Motor neuron (in vitro differentiated cells): ENCODE measurements at regions not wholly inside any gene's neighbourhood (a gene's known extent, or its start where the extent isn't known, plus 50 kb on each side); places are given as distances from the start of the nearest gene placed in this dataset.

Source experiments
- ATAC-seq, 8 experiments: fragments of 200-7000 bp; cut with Tn5 transposase; replicated peaks in 6 of 8; 2 replicates each; pipeline ENCODE4 v1.8.0; 2021; ENCODE audit warnings: mild to moderate bottlenecking in 8 of 8, moderate library complexity in 8 of 8
- H3K27ac ChIP-seq, 2 donors: fragments of 250-450 bp; sonication (Bioruptor Pico); 2 replicates each; pipeline ENCODE4 v1.9.0; 2021; ENCODE audit warnings: antibody characterized with exemption in 2 of 2, mild to moderate bottlenecking in 2 of 2, moderate library complexity in 1 of 2
- H3K4me1 ChIP-seq, 2 donors: fragments of 250-450 bp; sonication (Bioruptor Pico); replicated peaks in 1 of 2; 2 replicates each; pipeline ENCODE4 v1.6.1; 2021; ENCODE audit warnings: antibody characterized with exemption in 2 of 2, mild to moderate bottlenecking in 2 of 2, moderate library complexity in 1 of 2
- H3K4me3 ChIP-seq, 5 donors: fragments of 250-450 bp; sonication (Bioruptor Pico); 2 replicates each; pipeline ENCODE4 v1.9.0; 2021; ENCODE audit warnings: antibody characterized with exemption in 5 of 5, mild to moderate bottlenecking in 5 of 5, moderate library complexity in 4 of 5
- WGBS, 10 experiments: fragments of 450-650 bp; shearing (Covaris generic); methylation state at CpG; one replicate each; pipeline ENCODE4 v1.0.0; 2022; 5-methylcytosine and 5-hydroxymethylcytosine counted together
- in situ Hi-C, 9 experiments: fragments of 400-800 bp; cut with MboI; loops; one replicate each; pipeline ENCODE4 v1.15.0; 2021; ENCODE audit warnings: low sequenced_read_pairs in 9 of 9, low pct_unique_long_range_greater_than_20kb in 2 of 9; ENCODE audit not compliant: unreplicated experiment in 9 of 9

GRCh38 chr12:67811437-67812361 lies 163.2 kb downstream of the DYRK2 start:
- H3K27ac ChIP-seq = no peak overlapping the region
- H3K4me1 ChIP-seq = no peaks in the 10 kb centered on the region
- peak in 2 of 8 experiments; percentile 88 to 92 for ATAC-seq
- H3K4me3 ChIP-seq = no peak overlapping the region
- 83 to 100% (median 100%) methylated on average over 1 of the region's 1 CpG; no CpG with 5 or more reads in 2 of the 10 experiments for WGBS, 10 experiments
- in situ Hi-C loops = no loop called here

- ATAC-seq = peak in 3 of 8 experiments; percentile 73 to 89 (median 78)
- H3K4me1 ChIP-seq = no peaks in the 10 kb centered on the region
- WGBS, 10 experiments = 0 to 100% (median 75%) methylated on average over 1 to 4 of the region's 4 CpGs
- no peak overlapping the region for H3K27ac ChIP-seq
- in situ Hi-C loops = no loop called here
- no peak overlapping the region for H3K4me3 ChIP-seq
Observed at GRCh38 chr12:67813456-67813904, 164.9 kb downstream of the DYRK2 start.

GRCh38 chr12:67816269-67816668 lies 167.7 kb downstream of the DYRK2 start:
- WGBS, 10 experiments = 85 to 100% (median 96%) methylated on average over 2 of the region's 2 CpGs; no CpG with 5 or more reads in 1 of the 10 experiments
- in situ Hi-C loops = no loop called here
- Histone ChIP-seq H3K4me3 (no peak overlapping the region), H3K4me1 (no peaks in the 10 kb centered on the region), H3K27ac (no peak overlapping the region)
- no peak for ATAC-seq

- in situ Hi-C loops = no loop called here
- H3K27ac ChIP-seq = no peak overlapping the region
- 17 to 100% (median 75%) methylated on average over 1 to 2 of the region's 2 CpGs; no CpG with 5 or more reads in 3 of the 10 experiments for WGBS, 10 experiments
- peak in 2 of 8 experiments; percentile 17 to 23 for ATAC-seq
- H3K4me3 ChIP-seq = no peak overlapping the region
- H3K4me1 ChIP-seq = no peaks in the 10 kb centered on the region
Observed at GRCh38 chr12:67818459-67818903, 169.9 kb downstream of the DYRK2 start.

GRCh38 chr12:67819902-67820301 lies 169.3 kb upstream of the IFNG-AS1 start:
- no peak for ATAC-seq
- 49 to 94% (median 69%) methylated on average over 1 to 2 of the region's 2 CpGs for WGBS, 10 experiments
- in situ Hi-C loops = no loop called here

GRCh38 chr12:67820694-67821093 lies 168.6 kb upstream of the IFNG-AS1 start:
- in situ Hi-C loops = no loop called here
- 62 to 100% (median 89%) methylated on average over 2 to 7 of the region's 7 CpGs; no CpG with 5 or more reads in 4 of the 10 experiments for whole genome bisulfite sequencing, 10 experiments
- no peaks in the 10 kb centered on the region for H3K4me1 ChIP-seq
- H3K4me3 ChIP-seq = no peak overlapping the region
- no peak for ATAC-seq
- H3K27ac ChIP-seq = no peak overlapping the region

More at GRCh38 chr12:67819902-67820301, 169.3 kb upstream of the IFNG-AS1 start:
- Histone ChIP-seq H3K4me3 (no peak overlapping the region), H3K4me1 (no peaks in the 10 kb centered on the region), H3K27ac (no peak overlapping the region)

- in situ Hi-C loops = no loop called here
- 86 to 100% (median 100%) methylated on average over 1 of the region's 1 CpG; no CpG with 5 or more reads in 1 of the 10 experiments for WGBS, 10 experiments
- no peak for ATAC-seq
- H3K4me1 ChIP-seq = peaks cover 3 to 5% of the 10 kb centered on the region in 2 donors
- H3K27ac ChIP-seq = no peak overlapping the region
- no peak overlapping the region for H3K4me3 ChIP-seq
Observed at GRCh38 chr12:67822826-67823225, 166.4 kb upstream of the IFNG-AS1 start.

GRCh38 chr12:67826148-67826547 lies 163.1 kb upstream of the IFNG-AS1 start:
- in situ Hi-C loops = no loop called here
- WGBS, 10 experiments = 70 to 94% (median 90%) methylated on average over 1 to 2 of the region's 2 CpGs; no CpG with 5 or more reads in 3 of the 10 experiments
- Histone ChIP-seq H3K4me3 (no peak overlapping the region), H3K27ac (no peak overlapping the region), H3K4me1 (peaks cover 3 to 14% of the 10 kb centered on the region in 2 donors)
- ATAC-seq = no peak

GRCh38 chr12:67826946-67827720 lies 162.1 kb upstream of the IFNG-AS1 start:
- ATAC-seq = peak in 7 of 8 experiments; percentile 17 to 63 (median 33)
- Histone ChIP-seq H3K4me3 (no peak overlapping the region), H3K4me1 (peaks cover 3 to 14% of the 10 kb centered on the region in 2 donors), H3K27ac (no peak overlapping the region)
- in situ Hi-C loops = no loop called here
- 4 to 90% (median 54%) methylated on average over 1 to 5 of the region's 5 CpGs for WGBS, 10 experiments

- WGBS, 10 experiments = 6 to 75% (median 44%) methylated on average over 3 to 7 of the region's 7 CpGs; no CpG with 5 or more reads in 3 of the 10 experiments
- Histone ChIP-seq H3K27ac (no peak overlapping the region), H3K4me1 (peaks cover 3 to 14% of the 10 kb centered on the region in 2 donors), H3K4me3 (no peak overlapping the region)
- in situ Hi-C loops = no loop called here
- peak; percentile 76 to 95 (median 89) for ATAC-seq
Observed at GRCh38 chr12:67827820-67828383, 161.3 kb upstream of the IFNG-AS1 start.

GRCh38 chr12:67829896-67830295 lies 159.4 kb upstream of the IFNG-AS1 start:
- in situ Hi-C loops = no loop called here
- no peak overlapping the region for H3K27ac ChIP-seq

GRCh38 chr12:67832155-67832554 lies 157.1 kb upstream of the IFNG-AS1 start:
- 40 to 100% (median 93%) methylated on average over 1 to 2 of the region's 2 CpGs; no CpG with 5 or more reads in 4 of the 10 experiments for WGBS, 10 experiments
- ATAC-seq = no peak
- Histone ChIP-seq H3K27ac (no peak overlapping the region), H3K4me1 (peaks cover 3 to 14% of the 10 kb centered on the region in 2 donors), H3K4me3 (no peak overlapping the region)
- in situ Hi-C loops = no loop called here

More at GRCh38 chr12:67829896-67830295, 159.4 kb upstream of the IFNG-AS1 start:
- ATAC-seq = peak in 7 of 8 experiments; percentile 8 to 78 (median 58)
- no peak overlapping the region for H3K4me3 ChIP-seq
- peaks cover 3 to 14% of the 10 kb centered on the region in 2 donors for H3K4me1 ChIP-seq
- WGBS, 10 experiments = 16 to 100% (median 80%) methylated on average over 1 to 4 of the region's 4 CpGs; no CpG with 5 or more reads in 1 of the 10 experiments
